ENCODE measurements at regions not wholly inside any gene's neighbourhood (a gene's known extent, or its start where the extent isn't known, plus 50 kb on each side); places are given as distances from the start of the nearest gene placed in this dataset.

DNA sequence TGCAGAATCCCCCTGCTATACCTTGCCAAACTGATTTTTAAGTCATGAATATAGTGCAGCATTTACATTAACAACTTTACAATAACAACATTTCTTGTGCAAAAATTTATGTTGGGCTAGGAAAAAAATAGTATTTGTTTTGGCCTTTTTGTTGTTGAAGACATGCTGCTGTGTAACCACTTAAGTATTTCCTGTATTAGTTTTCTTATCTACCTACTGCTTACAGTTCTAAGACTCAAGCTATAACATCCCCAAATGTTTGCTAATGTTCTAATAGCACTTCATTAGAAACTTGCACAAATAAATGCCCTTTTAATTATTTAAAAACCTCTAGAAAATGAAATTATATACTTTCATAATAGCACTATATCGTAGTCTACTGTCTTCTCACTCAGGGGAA is 154.3 kb upstream of the DOCK10 start:
- Histone ChIP-seq H3K36me3 (replicated peaks in 1 of 2; ENCODE audit: control insufficient read depth in 1 of 2, insufficient read depth in 2 of 2, low read length in 2 of 2) (no peaks in the 10 kb centered on the region), H3K4me2 (ENCODE audit: low read depth, low read length) (no peak overlapping the region), H3K4me3 (replicated peaks in 1 of 3; ENCODE audit: insufficient read depth in 1 of 3, low read depth in 2 of 3, low read length in 3 of 3) (no peak overlapping the region; a peak in 1 of 6 replicates), H2AFZ (ENCODE audit: low read length) (no peak overlapping the region), H3K9ac (ENCODE audit: insufficient read depth, low read depth, low read length) (no peak overlapping the region), H4K20me1 (ENCODE audit: insufficient read depth, low read length) (no peaks in the 10 kb centered on the region), H3K4me1 (ENCODE audit: insufficient read depth, low read length) (no peaks in the 10 kb centered on the region), H3K79me2 (ENCODE audit: insufficient read depth, low read length) (no peaks in the 10 kb centered on the region), H3K9me3 (ENCODE audit: low read length) (no peaks in the 10 kb centered on the region), H3K27ac (ENCODE audit: extremely low read length, insufficient read depth, low read length) (no peak overlapping the region), H3K27me3 (ENCODE audit: control insufficient read depth in 1 of 2, insufficient read depth in 2 of 2, low read length in 2 of 2) (no peaks in the 10 kb centered on the region)
- in situ Hi-C loops (cut with HindIII; ENCODE audit: extremely low pct_ligation_motif_present, low pct_unique_long_range_greater_than_20kb) = no loop called here
- TF ChIP-seq ZNF749 (CRISPR knock-in tag; IDR thresholded peaks at IDR 0.05; ENCODE audit: borderline replicate concordance) = no peak
- no peak for TF ChIP-seq ZNF136 (CRISPR knock-in tag; IDR thresholded peaks at IDR 0.05; ENCODE audit: low read depth)
- no peak for TF ChIP-seq TEAD2 (CRISPR knock-in tag; IDR thresholded peaks at IDR 0.05)
- TF ChIP-seq ZSCAN20 (CRISPR knock-in tag; IDR thresholded peaks at IDR 0.05; ENCODE audit: borderline replicate concordance) = no peak
- TF ChIP-seq, protein P1, sequence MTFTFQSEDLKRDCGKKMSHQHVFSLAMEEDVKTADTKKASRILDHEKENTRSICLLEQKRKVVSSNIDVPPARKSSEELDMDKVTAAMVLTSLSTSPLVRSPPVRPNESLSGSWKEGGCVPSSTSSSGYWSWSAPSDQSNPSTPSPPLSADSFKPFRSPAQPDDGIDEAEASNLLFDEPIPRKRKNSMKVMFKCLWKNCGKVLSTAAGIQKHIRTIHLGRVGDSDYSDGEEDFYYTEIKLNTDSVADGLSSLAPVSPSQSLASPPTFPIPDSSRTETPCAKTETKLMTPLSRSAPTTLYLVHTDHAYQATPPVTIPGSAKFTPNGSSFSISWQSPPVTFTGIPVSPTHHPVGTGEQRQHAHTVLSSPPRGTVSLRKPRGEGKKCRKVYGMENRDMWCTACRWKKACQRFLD (CRISPR knock-in tag; IDR thresholded peaks at IDR 0.05; ENCODE audit: borderline replicate concordance) = no peak
- TF ChIP-seq ZNF839 (CRISPR knock-in tag; IDR thresholded peaks at IDR 0.05; ENCODE audit: borderline replicate concordance) = no peak
- TF ChIP-seq ZNF367 (CRISPR knock-in tag; IDR thresholded peaks at IDR 0.05; ENCODE audit: borderline replicate concordance) = no peak
- no peak for TF ChIP-seq ARID2 (CRISPR knock-in tag; IDR thresholded peaks at IDR 0.05; ENCODE audit: borderline replicate concordance)
- no peak for TF ChIP-seq ZNF296 (CRISPR knock-in tag; conservative IDR thresholded peaks at IDR 0.05)
- BruUV-seq (replicated peaks) = no TSS peak
- intact Hi-C loops (cut with micrococcal nuclease; ENCODE audit: unreplicated experiment) = no loop called here
- WGBS (ENCODE audit: low lambda C conversion rate) = 0% methylated on average over 1 of the region's 1 CpG
- ATAC-seq (no peak), FAIRE-seq (no peak), DNase-seq (ENCODE audit: low spot score) (no peak)
- ChIA-PET CTCF (ENCODE audit: low intra/inter-chr PET ratio, low total read pairs) (no interaction called here), POLR2A (no interaction called here)
